H1 (cell line): ENCODE measurements at regions not wholly inside any gene's neighbourhood (a gene's known extent, or its start where the extent isn't known, plus 50 kb on each side); places are given as distances from the start of the nearest gene placed in this dataset.

ENCODE experiments used
- BRCA1 ChIP-seq: IDR thresholded peaks from 2 replicates; pipeline ENCODE4 v1.6.1; 2012; ENCODE audit warnings: low read depth, low read length, improper control_type of control experiment
- CEBPB ChIP-seq: IDR thresholded peaks from 2 replicates; pipeline ENCODE4 v1.6.1; 2012; ENCODE audit warnings: low read depth, low read length
- RAD21 ChIP-seq, 2 experiments: IDR thresholded peaks in 1 of 2; conservative IDR thresholded peaks in 1 of 2; 2 replicates each; pipeline ENCODE4 v1.6.1; 2011; ENCODE audit warnings: low read depth in 2 of 2, low read length in 2 of 2, improper control_type of control experiment in 1 of 2, inconsistent platforms in 1 of 2, mild to moderate bottlenecking in 1 of 2, moderate library complexity in 1 of 2
- SP1 ChIP-seq: IDR thresholded peaks from 2 replicates; pipeline ENCODE4 v1.6.1; 2011; ENCODE audit warnings: low read depth, low read length
- TF ChIP-seq, protein P1 (sequence below), 3 experiments: IDR thresholded peaks; 1 replicate in 2 of 3; 2 replicates in 1 of 3; pipeline versions ENCODE4 v1.5.1 to v1.6.1; 2011; ENCODE audit warnings: low read length in 3 of 3, mild to moderate bottlenecking in 3 of 3, inconsistent platforms in 2 of 3, low read depth in 1 of 3, moderate library complexity in 1 of 3; ENCODE audit not compliant: insufficient read depth in 1 of 3; ENCODE audit errors: control extremely low read depth in 1 of 3
- TF ChIP-seq, protein P2 (sequence below): IDR thresholded peaks from 2 replicates; pipeline ENCODE4 v1.6.1; 2011; ENCODE audit warnings: low read length, improper control_type of control experiment

DNA sequence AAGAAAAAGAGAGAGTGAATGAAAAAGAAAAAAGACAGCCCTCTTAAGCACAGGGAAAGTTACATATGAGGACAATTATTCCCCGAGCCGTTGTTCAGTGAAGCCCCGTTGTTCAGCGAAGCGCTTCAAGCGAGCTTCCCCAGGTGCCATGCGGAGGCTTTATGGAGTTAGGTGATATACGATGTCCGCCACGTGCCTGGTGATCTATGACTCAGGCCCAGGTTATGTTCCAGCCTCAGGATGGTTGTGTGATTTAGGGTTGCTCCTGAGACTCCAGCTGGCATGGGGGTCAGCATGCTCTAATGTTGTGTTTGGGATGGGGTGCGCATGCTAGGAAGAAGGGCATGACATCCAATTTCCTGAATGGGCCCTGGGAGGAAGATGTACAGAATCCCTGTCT lies 365.6 kb downstream of the CDK5RAP2 start (continued):
- TF ChIP-seq, protein P1, sequence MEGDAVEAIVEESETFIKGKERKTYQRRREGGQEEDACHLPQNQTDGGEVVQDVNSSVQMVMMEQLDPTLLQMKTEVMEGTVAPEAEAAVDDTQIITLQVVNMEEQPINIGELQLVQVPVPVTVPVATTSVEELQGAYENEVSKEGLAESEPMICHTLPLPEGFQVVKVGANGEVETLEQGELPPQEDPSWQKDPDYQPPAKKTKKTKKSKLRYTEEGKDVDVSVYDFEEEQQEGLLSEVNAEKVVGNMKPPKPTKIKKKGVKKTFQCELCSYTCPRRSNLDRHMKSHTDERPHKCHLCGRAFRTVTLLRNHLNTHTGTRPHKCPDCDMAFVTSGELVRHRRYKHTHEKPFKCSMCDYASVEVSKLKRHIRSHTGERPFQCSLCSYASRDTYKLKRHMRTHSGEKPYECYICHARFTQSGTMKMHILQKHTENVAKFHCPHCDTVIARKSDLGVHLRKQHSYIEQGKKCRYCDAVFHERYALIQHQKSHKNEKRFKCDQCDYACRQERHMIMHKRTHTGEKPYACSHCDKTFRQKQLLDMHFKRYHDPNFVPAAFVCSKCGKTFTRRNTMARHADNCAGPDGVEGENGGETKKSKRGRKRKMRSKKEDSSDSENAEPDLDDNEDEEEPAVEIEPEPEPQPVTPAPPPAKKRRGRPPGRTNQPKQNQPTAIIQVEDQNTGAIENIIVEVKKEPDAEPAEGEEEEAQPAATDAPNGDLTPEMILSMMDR (IDR thresholded peaks at IDR 0.05; ENCODE audit: control extremely low read depth in 1 of 3, insufficient read depth in 1 of 3, low read depth in 1 of 3, low read length in 3 of 3) = no peak
- TF ChIP-seq CEBPB = no peak
- no peak for TF ChIP-seq SP1
- TF ChIP-seq, protein P2, sequence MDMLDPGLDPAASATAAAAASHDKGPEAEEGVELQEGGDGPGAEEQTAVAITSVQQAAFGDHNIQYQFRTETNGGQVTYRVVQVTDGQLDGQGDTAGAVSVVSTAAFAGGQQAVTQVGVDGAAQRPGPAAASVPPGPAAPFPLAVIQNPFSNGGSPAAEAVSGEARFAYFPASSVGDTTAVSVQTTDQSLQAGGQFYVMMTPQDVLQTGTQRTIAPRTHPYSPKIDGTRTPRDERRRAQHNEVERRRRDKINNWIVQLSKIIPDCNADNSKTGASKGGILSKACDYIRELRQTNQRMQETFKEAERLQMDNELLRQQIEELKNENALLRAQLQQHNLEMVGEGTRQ = no peak
- no peak for TF ChIP-seq RAD21 (IDR thresholded peaks at IDR 0.05 in 1 of 2, conservative IDR thresholded peaks at IDR 0.05 in 1 of 2; ENCODE audit: low read depth in 2 of 2, low read length in 2 of 2)
- no peak for TF ChIP-seq BRCA1
- TF ChIP-seq, all 59 proteins: peak for 0
